HepG2 (cell line): ENCODE measurements at regions not wholly inside any gene's neighbourhood (a gene's known extent, or its start where the extent isn't known, plus 50 kb on each side); places are given as distances from the start of the nearest gene placed in this dataset.

Experiments
- ATAC-seq: fragments of 200-7000 bp; cut with Tn5 transposase; 3 replicates; pipeline ENCODE4 v1.9.1; 2020; ENCODE audit warnings: mild to moderate bottlenecking, moderate library complexity
- BruUV-seq: library from RNA; stranded (reverse); fragments of 400-500 nt; replicated peaks from 2 replicates; lab custom pipeline; 2021; lab: Mats Ljungman, UMichigan
- CTCF ChIA-PET: fragments of 300-600 bp; formaldehyde crosslinking; extraction: SDS; loops from one replicate; lab custom pipeline; 2021; ENCODE audit warnings: low total read pairs, inconsistent platforms, low intra/inter-chr PET ratio; lab: Yijun Ruan, JAX
- POLR2A ChIA-PET: fragments of 350-600 bp; sonication (Branson Sonifier 250); formaldehyde crosslinking; loops from one replicate; lab custom pipeline; 2020; ENCODE audit warnings: antibody characterized with exemption, inconsistent platforms; lab: Yijun Ruan, JAX
- DNase-seq: peaks from one replicate; pipeline ENCODE4 v3.0.0-alpha.2; 2015; ENCODE audit warnings: low spot score
- FAIRE-seq: peaks from 3 replicates; lab custom pipeline; 2011; peaks lifted over from hg19 to GRCh38; lab: Jason Lieb, UNC
- H2AFZ ChIP-seq: one replicate; pipeline ENCODE4 v1.6.1; 2011; ENCODE audit warnings: low read length, inconsistent platforms
- H3K27ac ChIP-seq: fragments of 300-600 bp; 3 replicates; pipeline ENCODE4 v1.8.0; 2011; ENCODE audit warnings: mixed run types, mild to moderate bottlenecking, mixed read lengths, low read length, inconsistent platforms; ENCODE audit not compliant: insufficient read depth; ENCODE audit errors: extremely low read length
- H3K27me3 ChIP-seq, 2 experiments: fragments of 200-600 bp in 1 of 2; 2 replicates in 1 of 2; 3 replicates in 1 of 2; pipeline versions ENCODE4 v1.6.0 to v1.8.0; 2011; ENCODE audit warnings: low read length in 2 of 2, mild to moderate bottlenecking in 2 of 2, moderate library complexity in 2 of 2, inconsistent platforms in 1 of 2; ENCODE audit not compliant: insufficient read depth in 2 of 2, control insufficient read depth in 1 of 2
- H3K36me3 ChIP-seq, 2 experiments: fragments of 200-600 bp in 1 of 2; replicated peaks in 1 of 2; 2 replicates in 1 of 2; 3 replicates in 1 of 2; pipeline versions ENCODE4 v1.5.1 to v1.8.0; 2011; ENCODE audit warnings: low read length in 2 of 2, inconsistent platforms in 1 of 2; ENCODE audit not compliant: insufficient read depth in 2 of 2, control insufficient read depth in 1 of 2
- H3K4me1 ChIP-seq: 2 replicates; pipeline ENCODE4 v1.5.1; 2012; ENCODE audit warnings: low read length, inconsistent platforms; ENCODE audit not compliant: insufficient read depth
- H3K4me2 ChIP-seq: 2 replicates; pipeline ENCODE4 v1.6.0; 2011; ENCODE audit warnings: low read depth, low read length, inconsistent platforms
- H3K4me3 ChIP-seq, 3 experiments: fragments of 200-600 bp in 1 of 3; sonication (generic), shearing (Covaris generic) in 1 of 3; replicated peaks in 1 of 3; 2 replicates each; pipeline ENCODE4 v1.5.1; 2011 to 2016; ENCODE audit warnings: low read length in 3 of 3, inconsistent platforms in 2 of 3, low read depth in 2 of 3, mild to moderate bottlenecking in 2 of 3, control low read depth in 1 of 3, mixed read lengths in 1 of 3; ENCODE audit not compliant: insufficient read depth in 1 of 3
- H3K79me2 ChIP-seq: one replicate; pipeline ENCODE4 v1.6.1; 2011; ENCODE audit warnings: low read length, inconsistent platforms; ENCODE audit not compliant: insufficient read depth
- H3K9ac ChIP-seq: 2 replicates; pipeline ENCODE4 v1.6.0; 2011; ENCODE audit warnings: mild to moderate bottlenecking, low read depth, low read length, inconsistent platforms; ENCODE audit not compliant: insufficient read depth
- H3K9me3 ChIP-seq: 2 replicates; pipeline ENCODE4 v1.5.1; 2012; ENCODE audit warnings: mild to moderate bottlenecking, low read length
- H4K20me1 ChIP-seq: 2 replicates; pipeline ENCODE4 v1.6.0; 2011; ENCODE audit warnings: inconsistent platforms, mild to moderate bottlenecking, low read length, moderate library complexity; ENCODE audit not compliant: insufficient read depth
- BRCA1 ChIP-seq: sonication (generic); formaldehyde crosslinking; IDR thresholded peaks from 2 replicates; pipeline ENCODE4 v1.4.0; 2020; ENCODE audit warnings: missing genetic modification reagents
- FOXK1 ChIP-seq: sonication (generic); formaldehyde crosslinking; IDR thresholded peaks from 2 replicates; pipeline ENCODE4 v1.4.0; 2020; ENCODE audit warnings: low read depth, missing genetic modification reagents, borderline replicate concordance
- GZF1 ChIP-seq: sonication (generic); formaldehyde crosslinking; IDR thresholded peaks from 2 replicates; pipeline ENCODE4 v1.5.1; 2020; ENCODE audit warnings: mild to moderate bottlenecking, missing genetic modification reagents
- POLR2AphosphoS5 ChIP-seq: IDR thresholded peaks from 2 replicates; pipeline ENCODE4 v1.6.1; 2012; ENCODE audit warnings: low read depth, low read length
- SIN3A ChIP-seq: IDR thresholded peaks from 2 replicates; pipeline ENCODE4 v1.6.1; 2011; ENCODE audit warnings: low read depth, mild to moderate bottlenecking, control low read depth, low read length, borderline replicate concordance
- SRSF1 ChIP-seq: fragments of 200-400 bp; formaldehyde crosslinking; optimal IDR thresholded peaks from 2 replicates; pipeline ENCODE3; 2017; ENCODE audit warnings: mild to moderate bottlenecking, low read depth, low read length, moderate library complexity
- SRSF4 ChIP-seq: fragments of 200-400 bp; formaldehyde crosslinking; IDR thresholded peaks from one replicate; pipeline ENCODE4 v1.6.1; 2018; ENCODE audit warnings: mild to moderate bottlenecking, low read depth, low read length, moderate library complexity; ENCODE audit not compliant: poor library complexity, severe bottlenecking
- ZBTB8A ChIP-seq: sonication (generic); formaldehyde crosslinking; IDR thresholded peaks from 2 replicates; pipeline ENCODE4 v1.4.0; 2020; ENCODE audit warnings: mild to moderate bottlenecking, low read depth, missing genetic modification reagents, borderline replicate concordance
- ZFP36 ChIP-seq: fragments of 150-350 bp; IDR thresholded peaks from 2 replicates; pipeline ENCODE4 v1.6.1; 2018; ENCODE audit warnings: borderline replicate concordance, low read length, low read depth; ENCODE audit not compliant: partially characterized antibody
- ZNF232 ChIP-seq: sonication (generic); formaldehyde crosslinking; IDR thresholded peaks from 2 replicates; pipeline ENCODE4 v1.4.0; 2020; ENCODE audit warnings: missing genetic modification reagents, borderline replicate concordance
- ZNF510 ChIP-seq: sonication (generic); formaldehyde crosslinking; IDR thresholded peaks from 2 replicates; pipeline ENCODE4 v1.4.0; 2020; ENCODE audit warnings: low read depth, mild to moderate bottlenecking, missing genetic modification reagents
- ZNF543 ChIP-seq: sonication (generic); formaldehyde crosslinking; IDR thresholded peaks from 2 replicates; pipeline ENCODE4 v1.4.0; 2020; ENCODE audit warnings: mild to moderate bottlenecking, missing genetic modification reagents
- ZNF788 ChIP-seq: sonication (generic); formaldehyde crosslinking; IDR thresholded peaks from 2 replicates; pipeline ENCODE4 v1.5.0; 2020; ENCODE audit warnings: mild to moderate bottlenecking, missing genetic modification reagents, borderline replicate concordance
- ZSCAN31 ChIP-seq: sonication (generic); formaldehyde crosslinking; IDR thresholded peaks from 2 replicates; pipeline ENCODE4 v1.5.0; 2020; ENCODE audit warnings: low read depth, mild to moderate bottlenecking, missing genetic modification reagents
- WGBS: methylation state at CpG from one replicate; pipeline ENCODE4 v1.1.6; 2017; ENCODE audit warnings: low lambda C conversion rate; 5-methylcytosine and 5-hydroxymethylcytosine counted together
- in situ Hi-C: cut with HindIII; loops from 2 replicates; pipeline ENCODE4 v1.10.0; 2017; ENCODE audit warnings: low pct_unique_long_range_greater_than_20kb; ENCODE audit not compliant: extremely low pct_ligation_motif_present
- intact Hi-C: fragments of 100-400 bp; cut with micrococcal nuclease; formaldehyde crosslinking; loops from one replicate; pipeline ENCODE4 v1.10.0; 2022; ENCODE audit not compliant: unreplicated experiment
- TF ChIP-seq, protein P1 (sequence below): IDR thresholded peaks from 2 replicates; pipeline ENCODE4 v1.6.1; 2012; ENCODE audit warnings: low read length, improper control_type of control experiment
- TF ChIP-seq, protein P2 (sequence below): sonication (generic); formaldehyde crosslinking; IDR thresholded peaks from 2 replicates; pipeline ENCODE4 v1.5.0; 2020; ENCODE audit warnings: mild to moderate bottlenecking, missing genetic modification reagents
- TF ChIP-seq, protein P3 (sequence below): sonication (generic); formaldehyde crosslinking; IDR thresholded peaks from 2 replicates; pipeline ENCODE4 v1.8.1; 2023; ENCODE audit warnings: mild to moderate bottlenecking, missing genetic modification reagents

DNA sequence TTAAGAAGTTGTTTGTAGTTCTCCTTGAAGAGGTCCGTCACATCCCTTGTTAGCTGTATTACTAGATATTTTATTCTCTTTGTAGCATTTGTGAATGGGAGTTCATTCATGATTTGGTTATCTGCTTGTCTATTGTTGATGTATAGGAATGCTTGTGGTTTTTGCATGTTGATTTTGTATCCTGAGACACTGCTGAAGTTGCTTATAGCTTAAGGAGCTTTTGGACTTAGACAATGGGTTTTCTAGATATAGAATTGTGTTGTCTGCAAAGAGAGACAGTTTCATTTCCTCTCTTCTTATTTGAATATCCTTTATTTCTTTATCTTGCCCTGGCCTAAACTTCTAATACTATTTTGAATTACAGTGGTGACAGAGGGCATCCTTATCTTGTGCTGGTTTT lies 52.1 kb upstream of the GRID2 start:
- Histone ChIP-seq H3K79me2 (no peaks in the 10 kb centered on the region), H3K4me2 (no peak overlapping the region), H3K4me1 (no peaks in the 10 kb centered on the region), H3K9ac (no peak overlapping the region), H4K20me1 (no peaks in the 10 kb centered on the region), H2AFZ (no peak overlapping the region), H3K27me3 (no peaks in the 10 kb centered on the region; a peak in 1 of 5 replicates), H3K4me3 (no peak overlapping the region), H3K27ac (no peak overlapping the region), H3K36me3 (no peaks in the 10 kb centered on the region), H3K9me3 (peaks cover 55% of the 10 kb centered on the region)
- no peak for FAIRE-seq
- TF ChIP-seq ZBTB8A (no peak), FOXK1 (no peak), SRSF1 (no peak), SRSF4 (no peak), GZF1 (CRISPR knock-in tag) (no peak), ZNF543 (CRISPR knock-in tag) (no peak), ZSCAN31 (CRISPR knock-in tag) (no peak), ZNF232 (no peak), ZNF510 (CRISPR knock-in tag) (no peak), SIN3A (no peak), POLR2AphosphoS5 (no peak), ZNF788 (CRISPR knock-in tag) (no peak), BRCA1 (CRISPR knock-in tag) (no peak), ZFP36 (no peak)
- TF ChIP-seq, protein P1, sequence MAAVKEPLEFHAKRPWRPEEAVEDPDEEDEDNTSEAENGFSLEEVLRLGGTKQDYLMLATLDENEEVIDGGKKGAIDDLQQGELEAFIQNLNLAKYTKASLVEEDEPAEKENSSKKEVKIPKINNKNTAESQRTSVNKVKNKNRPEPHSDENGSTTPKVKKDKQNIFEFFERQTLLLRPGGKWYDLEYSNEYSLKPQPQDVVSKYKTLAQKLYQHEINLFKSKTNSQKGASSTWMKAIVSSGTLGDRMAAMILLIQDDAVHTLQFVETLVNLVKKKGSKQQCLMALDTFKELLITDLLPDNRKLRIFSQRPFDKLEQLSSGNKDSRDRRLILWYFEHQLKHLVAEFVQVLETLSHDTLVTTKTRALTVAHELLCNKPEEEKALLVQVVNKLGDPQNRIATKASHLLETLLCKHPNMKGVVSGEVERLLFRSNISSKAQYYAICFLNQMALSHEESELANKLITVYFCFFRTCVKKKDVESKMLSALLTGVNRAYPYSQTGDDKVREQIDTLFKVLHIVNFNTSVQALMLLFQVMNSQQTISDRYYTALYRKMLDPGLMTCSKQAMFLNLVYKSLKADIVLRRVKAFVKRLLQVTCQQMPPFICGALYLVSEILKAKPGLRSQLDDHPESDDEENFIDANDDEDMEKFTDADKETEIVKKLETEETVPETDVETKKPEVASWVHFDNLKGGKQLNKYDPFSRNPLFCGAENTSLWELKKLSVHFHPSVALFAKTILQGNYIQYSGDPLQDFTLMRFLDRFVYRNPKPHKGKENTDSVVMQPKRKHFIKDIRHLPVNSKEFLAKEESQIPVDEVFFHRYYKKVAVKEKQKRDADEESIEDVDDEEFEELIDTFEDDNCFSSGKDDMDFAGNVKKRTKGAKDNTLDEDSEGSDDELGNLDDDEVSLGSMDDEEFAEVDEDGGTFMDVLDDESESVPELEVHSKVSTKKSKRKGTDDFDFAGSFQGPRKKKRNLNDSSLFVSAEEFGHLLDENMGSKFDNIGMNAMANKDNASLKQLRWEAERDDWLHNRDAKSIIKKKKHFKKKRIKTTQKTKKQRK, result no peak
- TF ChIP-seq, protein P2, sequence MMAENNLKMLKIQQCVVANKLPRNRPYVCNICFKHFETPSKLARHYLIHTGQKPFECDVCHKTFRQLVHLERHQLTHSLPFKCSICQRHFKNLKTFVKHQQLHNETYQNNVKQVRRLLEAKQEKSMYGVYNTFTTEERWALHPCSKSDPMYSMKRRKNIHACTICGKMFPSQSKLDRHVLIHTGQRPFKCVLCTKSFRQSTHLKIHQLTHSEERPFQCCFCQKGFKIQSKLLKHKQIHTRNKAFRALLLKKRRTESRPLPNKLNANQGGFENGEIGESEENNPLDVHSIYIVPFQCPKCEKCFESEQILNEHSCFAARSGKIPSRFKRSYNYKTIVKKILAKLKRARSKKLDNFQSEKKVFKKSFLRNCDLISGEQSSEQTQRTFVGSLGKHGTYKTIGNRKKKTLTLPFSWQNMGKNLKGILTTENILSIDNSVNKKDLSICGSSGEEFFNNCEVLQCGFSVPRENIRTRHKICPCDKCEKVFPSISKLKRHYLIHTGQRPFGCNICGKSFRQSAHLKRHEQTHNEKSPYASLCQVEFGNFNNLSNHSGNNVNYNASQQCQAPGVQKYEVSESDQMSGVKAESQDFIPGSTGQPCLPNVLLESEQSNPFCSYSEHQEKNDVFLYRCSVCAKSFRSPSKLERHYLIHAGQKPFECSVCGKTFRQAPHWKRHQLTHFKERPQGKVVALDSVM, result no peak
- TF ChIP-seq, protein P3, sequence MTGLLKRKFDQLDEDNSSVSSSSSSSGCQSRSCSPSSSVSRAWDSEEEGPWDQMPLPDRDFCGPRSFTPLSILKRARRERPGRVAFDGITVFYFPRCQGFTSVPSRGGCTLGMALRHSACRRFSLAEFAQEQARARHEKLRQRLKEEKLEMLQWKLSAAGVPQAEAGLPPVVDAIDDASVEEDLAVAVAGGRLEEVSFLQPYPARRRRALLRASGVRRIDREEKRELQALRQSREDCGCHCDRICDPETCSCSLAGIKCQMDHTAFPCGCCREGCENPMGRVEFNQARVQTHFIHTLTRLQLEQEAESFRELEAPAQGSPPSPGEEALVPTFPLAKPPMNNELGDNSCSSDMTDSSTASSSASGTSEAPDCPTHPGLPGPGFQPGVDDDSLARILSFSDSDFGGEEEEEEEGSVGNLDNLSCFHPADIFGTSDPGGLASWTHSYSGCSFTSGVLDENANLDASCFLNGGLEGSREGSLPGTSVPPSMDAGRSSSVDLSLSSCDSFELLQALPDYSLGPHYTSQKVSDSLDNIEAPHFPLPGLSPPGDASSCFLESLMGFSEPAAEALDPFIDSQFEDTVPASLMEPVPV, result no peak
- WGBS, result 33% methylated on average over 1 of the region's 1 CpG
- CTCF ChIA-PET, result no interaction called here
- no TSS peak for BruUV-seq
- no peak for DNase-seq
- intact Hi-C loops, result no loop called here
- in situ Hi-C loops, result no loop called here
- ATAC-seq, result no peak
- POLR2A ChIA-PET, result no interaction called here
